ENCODE measurements at regions not wholly inside any gene's neighbourhood (a gene's known extent, or its start where the extent isn't known, plus 50 kb on each side); places are given as distances from the start of the nearest gene placed in this dataset.
"Not testable (repeated sequence)": the region's sequence is repeated elsewhere in the genome, so short reads cannot be mapped to it uniquely, and the experiment has no call there.

GRCh38 chr14:45968037-45968436 lies 683.5 kb downstream of the RPL10L start:
- Histone ChIP-seq H3K9me3 (ENCODE audit: low read depth, low read length) (no peaks in the 10 kb centered on the region), H3K27ac (no peak overlapping the region), H3K4me3 (no peak overlapping the region), H3K36me3 (ENCODE audit: insufficient read depth, low read length) (no peaks in the 10 kb centered on the region), H3K9ac (ENCODE audit: insufficient read length) (no peak overlapping the region)
- DNase-seq (ENCODE audit: low read depth, low spot score) = no peak
- TF ChIP-seq POLR2AphosphoS5 (IDR thresholded peaks at IDR 0.05; ENCODE audit: borderline replicate concordance, low read depth, low read length) = no peak
- TF ChIP-seq FOXP2 (optimal IDR thresholded peaks at IDR 0.05; ENCODE audit: control extremely low read depth, extremely low read length, insufficient read depth) = no peak
- no peak for TF ChIP-seq EZH2 (IDR thresholded peaks at IDR 0.05)

GRCh38 chr14:45949479-45949878 lies 696.5 kb upstream of the MIS18BP1 start:
- no peaks in the 10 kb centered on the region for H3K9me3 ChIP-seq (ENCODE audit: low read depth, low read length)
- TF ChIP-seq EZH2 (IDR thresholded peaks at IDR 0.05) = no peak
- TF ChIP-seq POLR2AphosphoS5 (IDR thresholded peaks at IDR 0.05; ENCODE audit: borderline replicate concordance, low read depth, low read length) = no peak
- no peak for TF ChIP-seq FOXP2 (optimal IDR thresholded peaks at IDR 0.05; ENCODE audit: control extremely low read depth, extremely low read length, insufficient read depth)
- no peaks in the 10 kb centered on the region for H3K36me3 ChIP-seq (ENCODE audit: insufficient read depth, low read length)
- H3K9ac ChIP-seq (ENCODE audit: insufficient read length) = no peak overlapping the region
- no peak overlapping the region for H3K4me3 ChIP-seq
- DNase-seq (ENCODE audit: low read depth, low spot score) = no peak
- H3K27ac ChIP-seq = no peak overlapping the region

- H3K9ac ChIP-seq (ENCODE audit: insufficient read length) = no peak overlapping the region
- TF ChIP-seq FOXP2 (optimal IDR thresholded peaks at IDR 0.05; ENCODE audit: control extremely low read depth, extremely low read length, insufficient read depth) = no peak
- TF ChIP-seq POLR2AphosphoS5 (IDR thresholded peaks at IDR 0.05; ENCODE audit: borderline replicate concordance, low read depth, low read length) = no peak
- no peak for TF ChIP-seq EZH2 (IDR thresholded peaks at IDR 0.05)
- H3K36me3 ChIP-seq (ENCODE audit: insufficient read depth, low read length) = no peaks in the 10 kb centered on the region
- DNase-seq (ENCODE audit: low read depth, low spot score) = no peak
- no peaks in the 10 kb centered on the region for H3K9me3 ChIP-seq (ENCODE audit: low read depth, low read length)
- H3K4me3 ChIP-seq = no peak overlapping the region
- H3K27ac ChIP-seq = no peak overlapping the region
Measured at GRCh38 chr14:45947830-45948229, 694.8 kb upstream of the MIS18BP1 start.

- H3K36me3 ChIP-seq (ENCODE audit: insufficient read depth, low read length) = no peaks in the 10 kb centered on the region
- no peak overlapping the region for H3K9ac ChIP-seq (ENCODE audit: insufficient read length)
- TF ChIP-seq POLR2AphosphoS5 (IDR thresholded peaks at IDR 0.05; ENCODE audit: borderline replicate concordance, low read depth, low read length) = no peak
- no peak for TF ChIP-seq EZH2 (IDR thresholded peaks at IDR 0.05)
- TF ChIP-seq FOXP2 (optimal IDR thresholded peaks at IDR 0.05; ENCODE audit: control extremely low read depth, extremely low read length, insufficient read depth) = no peak
- no peak for DNase-seq (ENCODE audit: low read depth, low spot score)
- H3K4me3 ChIP-seq = no peak overlapping the region
- H3K9me3 ChIP-seq (ENCODE audit: low read depth, low read length) = no peaks in the 10 kb centered on the region
- H3K27ac ChIP-seq = no peak overlapping the region
Measured at GRCh38 chr14:45946251-45946650, 693.2 kb upstream of the MIS18BP1 start.

- Histone ChIP-seq H3K27ac (no peak overlapping the region), H3K9me3 (ENCODE audit: low read depth, low read length) (no peaks in the 10 kb centered on the region), H3K9ac (ENCODE audit: insufficient read length) (no peak overlapping the region), H3K4me3 (no peak overlapping the region), H3K36me3 (ENCODE audit: insufficient read depth, low read length) (no peaks in the 10 kb centered on the region)
- DNase-seq (ENCODE audit: low read depth, low spot score) = no peak
- TF ChIP-seq FOXP2 (optimal IDR thresholded peaks at IDR 0.05; ENCODE audit: control extremely low read depth, extremely low read length, insufficient read depth) = no peak
- no peak for TF ChIP-seq EZH2 (IDR thresholded peaks at IDR 0.05)
- TF ChIP-seq POLR2AphosphoS5 (IDR thresholded peaks at IDR 0.05; ENCODE audit: borderline replicate concordance, low read depth, low read length) = no peak
Measured at GRCh38 chr14:45940318-45940717, 687.3 kb upstream of the MIS18BP1 start.

GRCh38 chr14:45939572-45939971 lies 686.6 kb upstream of the MIS18BP1 start:
- H3K27ac ChIP-seq = no peak overlapping the region
- H3K9me3 ChIP-seq (ENCODE audit: low read depth, low read length) = no peaks in the 10 kb centered on the region
- H3K4me3 ChIP-seq = no peak overlapping the region
- no peak for TF ChIP-seq EZH2 (IDR thresholded peaks at IDR 0.05)
- TF ChIP-seq POLR2AphosphoS5 (IDR thresholded peaks at IDR 0.05; ENCODE audit: borderline replicate concordance, low read depth, low read length) = no peak
- TF ChIP-seq FOXP2 (optimal IDR thresholded peaks at IDR 0.05; ENCODE audit: control extremely low read depth, extremely low read length, insufficient read depth) = no peak
- H3K36me3 ChIP-seq (ENCODE audit: insufficient read depth, low read length) = no peaks in the 10 kb centered on the region
- H3K9ac ChIP-seq (ENCODE audit: insufficient read length) = no peak overlapping the region
- DNase-seq (ENCODE audit: low read depth, low spot score) = no peak

- H3K9me3 ChIP-seq (ENCODE audit: low read depth, low read length); DNase-seq (ENCODE audit: low read depth, low spot score); H3K36me3 ChIP-seq (ENCODE audit: insufficient read depth, low read length); H3K27ac ChIP-seq; H3K9ac ChIP-seq (ENCODE audit: insufficient read length); H3K4me3 ChIP-seq: not testable (repeated sequence)
Measured at GRCh38 chr14:45919995-45920394, 667.0 kb upstream of the MIS18BP1 start.

- no peak overlapping the region for H3K9ac ChIP-seq (ENCODE audit: insufficient read length)
- no peaks in the 10 kb centered on the region for H3K36me3 ChIP-seq (ENCODE audit: insufficient read depth, low read length)
- no peak overlapping the region for H3K4me3 ChIP-seq
- H3K27ac ChIP-seq = 0 out of 2 replicates have a peak overlapping the region, but pooled peaks have one; percentile 11
- no peaks in the 10 kb centered on the region for H3K9me3 ChIP-seq (ENCODE audit: low read depth, low read length)
- no peak for DNase-seq (ENCODE audit: low read depth, low spot score)
- no peak for TF ChIP-seq FOXP2 (optimal IDR thresholded peaks at IDR 0.05; ENCODE audit: control extremely low read depth, extremely low read length, insufficient read depth)
- TF ChIP-seq POLR2AphosphoS5 (IDR thresholded peaks at IDR 0.05; ENCODE audit: borderline replicate concordance, low read depth, low read length) = no peak
- TF ChIP-seq EZH2 (IDR thresholded peaks at IDR 0.05) = no peak
Measured at GRCh38 chr14:45916340-45916953, 663.4 kb upstream of the MIS18BP1 start.

GRCh38 chr14:45907782-45908181 lies 654.8 kb upstream of the MIS18BP1 start:
- TF ChIP-seq FOXP2 (optimal IDR thresholded peaks at IDR 0.05; ENCODE audit: control extremely low read depth, extremely low read length, insufficient read depth) = no peak
- TF ChIP-seq EZH2 (IDR thresholded peaks at IDR 0.05) = no peak
- no peak for TF ChIP-seq POLR2AphosphoS5 (IDR thresholded peaks at IDR 0.05; ENCODE audit: borderline replicate concordance, low read depth, low read length)
- no peak for DNase-seq (ENCODE audit: low read depth, low spot score)
- Histone ChIP-seq H3K9ac (ENCODE audit: insufficient read length) (no peak overlapping the region), H3K9me3 (ENCODE audit: low read depth, low read length) (no peaks in the 10 kb centered on the region), H3K27ac (no peak overlapping the region), H3K4me3 (no peak overlapping the region), H3K36me3 (ENCODE audit: insufficient read depth, low read length) (no peaks in the 10 kb centered on the region)
